HepG2 (cell line): ENCODE measurements at regions not wholly inside any gene's neighbourhood (a gene's known extent, or its start where the extent isn't known, plus 50 kb on each side); places are given as distances from the start of the nearest gene placed in this dataset.
A peak's percentile ranks its signal among the peaks of the same experiment; 100 is the strongest.

ENCODE experiments used
- ATAC-seq: fragments of 200-7000 bp; cut with Tn5 transposase; 3 replicates; pipeline ENCODE4 v1.9.1; 2020; ENCODE audit warnings: mild to moderate bottlenecking, moderate library complexity
- BruUV-seq: library from RNA; stranded (reverse); fragments of 400-500 nt; replicated peaks from 2 replicates; lab custom pipeline; 2021; lab: Mats Ljungman, UMichigan
- CTCF ChIA-PET: fragments of 300-600 bp; formaldehyde crosslinking; extraction: SDS; loops from one replicate; lab custom pipeline; 2021; ENCODE audit warnings: low total read pairs, inconsistent platforms, low intra/inter-chr PET ratio; lab: Yijun Ruan, JAX
- POLR2A ChIA-PET: fragments of 350-600 bp; sonication (Branson Sonifier 250); formaldehyde crosslinking; loops from one replicate; lab custom pipeline; 2020; ENCODE audit warnings: antibody characterized with exemption, inconsistent platforms; lab: Yijun Ruan, JAX
- DNase-seq: peaks from one replicate; pipeline ENCODE4 v3.0.0-alpha.2; 2015; ENCODE audit warnings: low spot score
- FAIRE-seq: peaks from 3 replicates; lab custom pipeline; 2011; peaks lifted over from hg19 to GRCh38; lab: Jason Lieb, UNC
- H2AFZ ChIP-seq: one replicate; pipeline ENCODE4 v1.6.1; 2011; ENCODE audit warnings: low read length, inconsistent platforms
- H3K27ac ChIP-seq: fragments of 300-600 bp; 3 replicates; pipeline ENCODE4 v1.8.0; 2011; ENCODE audit warnings: mixed run types, mild to moderate bottlenecking, mixed read lengths, low read length, inconsistent platforms; ENCODE audit not compliant: insufficient read depth; ENCODE audit errors: extremely low read length
- H3K27me3 ChIP-seq, 2 experiments: fragments of 200-600 bp in 1 of 2; 2 replicates in 1 of 2; 3 replicates in 1 of 2; pipeline versions ENCODE4 v1.6.0 to v1.8.0; 2011; ENCODE audit warnings: low read length in 2 of 2, mild to moderate bottlenecking in 2 of 2, moderate library complexity in 2 of 2, inconsistent platforms in 1 of 2; ENCODE audit not compliant: insufficient read depth in 2 of 2, control insufficient read depth in 1 of 2
- H3K36me3 ChIP-seq, 2 experiments: fragments of 200-600 bp in 1 of 2; replicated peaks in 1 of 2; 2 replicates in 1 of 2; 3 replicates in 1 of 2; pipeline versions ENCODE4 v1.5.1 to v1.8.0; 2011; ENCODE audit warnings: low read length in 2 of 2, inconsistent platforms in 1 of 2; ENCODE audit not compliant: insufficient read depth in 2 of 2, control insufficient read depth in 1 of 2
- H3K4me1 ChIP-seq: 2 replicates; pipeline ENCODE4 v1.5.1; 2012; ENCODE audit warnings: low read length, inconsistent platforms; ENCODE audit not compliant: insufficient read depth
- H3K4me2 ChIP-seq: 2 replicates; pipeline ENCODE4 v1.6.0; 2011; ENCODE audit warnings: low read depth, low read length, inconsistent platforms
- H3K4me3 ChIP-seq, 3 experiments: fragments of 200-600 bp in 1 of 3; sonication (generic), shearing (Covaris generic) in 1 of 3; replicated peaks in 1 of 3; 2 replicates each; pipeline ENCODE4 v1.5.1; 2011 to 2016; ENCODE audit warnings: low read length in 3 of 3, inconsistent platforms in 2 of 3, low read depth in 2 of 3, mild to moderate bottlenecking in 2 of 3, control low read depth in 1 of 3, mixed read lengths in 1 of 3; ENCODE audit not compliant: insufficient read depth in 1 of 3
- H3K79me2 ChIP-seq: one replicate; pipeline ENCODE4 v1.6.1; 2011; ENCODE audit warnings: low read length, inconsistent platforms; ENCODE audit not compliant: insufficient read depth
- H3K9ac ChIP-seq: 2 replicates; pipeline ENCODE4 v1.6.0; 2011; ENCODE audit warnings: mild to moderate bottlenecking, low read depth, low read length, inconsistent platforms; ENCODE audit not compliant: insufficient read depth
- H3K9me3 ChIP-seq: 2 replicates; pipeline ENCODE4 v1.5.1; 2012; ENCODE audit warnings: mild to moderate bottlenecking, low read length
- H4K20me1 ChIP-seq: 2 replicates; pipeline ENCODE4 v1.6.0; 2011; ENCODE audit warnings: inconsistent platforms, mild to moderate bottlenecking, low read length, moderate library complexity; ENCODE audit not compliant: insufficient read depth
- CREB1 ChIP-seq, 2 experiments: fragments of 450-650 bp in 1 of 2; IDR thresholded peaks; 2 replicates each; pipeline ENCODE4 v1.6.1; 2016 to 2017; ENCODE audit warnings: control low read depth in 1 of 2, mild to moderate bottlenecking in 1 of 2, missing compliant biosample characterization in 1 of 2, missing genetic modification characterization in 1 of 2
- CTCF ChIP-seq: sonication (generic); formaldehyde crosslinking; IDR thresholded peaks from 2 replicates; pipeline ENCODE4 v1.5.0; 2020; ENCODE audit warnings: mild to moderate bottlenecking, missing genetic modification reagents, moderate library complexity
- GTF2F1 ChIP-seq: fragments of 150-350 bp; IDR thresholded peaks from 2 replicates; pipeline ENCODE4 v1.6.1; 2014; ENCODE audit warnings: low read length
- HES4 ChIP-seq: sonication (generic); formaldehyde crosslinking; IDR thresholded peaks from 2 replicates; pipeline ENCODE4 v1.9.0; 2021; ENCODE audit warnings: mild to moderate bottlenecking, missing genetic modification reagents, borderline replicate concordance
- HNRNPK ChIP-seq: fragments of 200-400 bp; formaldehyde crosslinking; IDR thresholded peaks from 2 replicates; pipeline ENCODE4 v1.6.1; 2018; ENCODE audit warnings: low read length, low read depth, moderate library complexity, mild to moderate bottlenecking; ENCODE audit not compliant: poor library complexity, severe bottlenecking
- IKZF4 ChIP-seq: sonication (generic); formaldehyde crosslinking; IDR thresholded peaks from 2 replicates; pipeline ENCODE4 v1.5.1; 2020; ENCODE audit warnings: borderline replicate concordance, mild to moderate bottlenecking, low read depth, missing genetic modification reagents; ENCODE audit errors: not compliant biosample characterization
- KLF9 ChIP-seq: IDR thresholded peaks from 2 replicates; pipeline ENCODE4 v1.6.1; 2016; ENCODE audit warnings: low read depth
- POGK ChIP-seq: sonication (generic); formaldehyde crosslinking; conservative IDR thresholded peaks from 2 replicates; pipeline ENCODE4 v1.8.0; 2022; ENCODE audit warnings: mild to moderate bottlenecking, moderate library complexity, missing genetic modification reagents
- RORA ChIP-seq: sonication (generic); formaldehyde crosslinking; IDR thresholded peaks from 2 replicates; pipeline ENCODE4 v1.5.0; 2020; ENCODE audit warnings: mild to moderate bottlenecking, missing genetic modification reagents, moderate library complexity
- STAG1 ChIP-seq: sonication (generic); formaldehyde crosslinking; IDR thresholded peaks from 2 replicates; pipeline ENCODE4 v1.4.0; 2020; ENCODE audit warnings: missing genetic modification reagents
- THAP7 ChIP-seq: sonication (generic); formaldehyde crosslinking; IDR thresholded peaks from 2 replicates; pipeline ENCODE4 v1.8.1; 2023; ENCODE audit warnings: mild to moderate bottlenecking, missing genetic modification reagents
- ZNF253 ChIP-seq: sonication (generic); formaldehyde crosslinking; IDR thresholded peaks from 2 replicates; pipeline ENCODE4 v1.8.0; 2022; ENCODE audit warnings: mild to moderate bottlenecking, missing genetic modification reagents, borderline replicate concordance
- ZNF883 ChIP-seq: sonication (generic); formaldehyde crosslinking; IDR thresholded peaks from 2 replicates; pipeline ENCODE4 v1.5.1; 2020; ENCODE audit warnings: mild to moderate bottlenecking, missing genetic modification reagents; ENCODE audit errors: not compliant biosample characterization
- WGBS: methylation state at CpG from one replicate; pipeline ENCODE4 v1.1.6; 2017; ENCODE audit warnings: low lambda C conversion rate; 5-methylcytosine and 5-hydroxymethylcytosine counted together
- in situ Hi-C: cut with HindIII; loops from 2 replicates; pipeline ENCODE4 v1.10.0; 2017; ENCODE audit warnings: low pct_unique_long_range_greater_than_20kb; ENCODE audit not compliant: extremely low pct_ligation_motif_present
- intact Hi-C: fragments of 100-400 bp; cut with micrococcal nuclease; formaldehyde crosslinking; loops from one replicate; pipeline ENCODE4 v1.10.0; 2022; ENCODE audit not compliant: unreplicated experiment

GRCh38 chr16:8493972-8494371 lies 96.3 kb downstream of the TMEM114 start:
- no peak overlapping the region for H2AFZ ChIP-seq
- CTCF ChIA-PET = no interaction called here
- H3K4me1 ChIP-seq = no peaks in the 10 kb centered on the region
- no peak overlapping the region for H3K9ac ChIP-seq
- H3K27ac ChIP-seq = no peak overlapping the region
- H3K36me3 ChIP-seq = no peaks in the 10 kb centered on the region
- DNase-seq = no peak
- H3K27me3 ChIP-seq = peaks cover 5 to 48% of the 10 kb centered on the region in 2 experiments; a peak in 4 of 5 replicates
- ATAC-seq = no peak
- TF ChIP-seq STAG1 (CRISPR knock-in tag) = peak; percentile 34; the same call in 1 of the 2 replicates
- TF ChIP-seq IKZF4 = no peak
- TF ChIP-seq CTCF (CRISPR knock-in tag) = 0 out of 2 replicates have a peak, but pooled peaks have one; percentile 22
- intact Hi-C loops = no loop called here
- H3K4me3 ChIP-seq = no peak overlapping the region
- no peaks in the 10 kb centered on the region for H3K9me3 ChIP-seq
- no peak for FAIRE-seq
- WGBS = 0% methylated on average over 1 of the region's 1 CpG
- POLR2A ChIA-PET = no interaction called here
- H3K79me2 ChIP-seq = no peaks in the 10 kb centered on the region
- in situ Hi-C loops = no loop called here
- no peaks in the 10 kb centered on the region for H4K20me1 ChIP-seq
- no peak overlapping the region for H3K4me2 ChIP-seq
- no TSS peak for BruUV-seq

GRCh38 chr16:8492690-8493089 lies 97.6 kb downstream of the TMEM114 start:
- H3K36me3 ChIP-seq = no peaks in the 10 kb centered on the region
- TF ChIP-seq POGK (CRISPR knock-in tag) = no peak
- no peak for TF ChIP-seq ZNF253 (CRISPR knock-in tag)
- TF ChIP-seq KLF9 = no peak
- peak; percentile 39 for TF ChIP-seq HNRNPK
- TF ChIP-seq ZNF883 (CRISPR knock-in tag) = no peak
- peak; percentile 61 for TF ChIP-seq CREB1 (IDR thresholded peaks at IDR 0.05)
- no peak for TF ChIP-seq CREB1 (CRISPR knock-in tag; IDR thresholded peaks at IDR 0.05)
- no peak for TF ChIP-seq RORA (CRISPR knock-in tag)
- no peak for TF ChIP-seq HES4 (CRISPR knock-in tag)
- TF ChIP-seq THAP7 = no peak
- no peak for TF ChIP-seq GTF2F1
- TF ChIP-seq, all 625 proteins: peak for 2
- Histone ChIP-seq H2AFZ (no peak overlapping the region), H3K27ac (no peak overlapping the region), H3K9me3 (no peaks in the 10 kb centered on the region), H3K4me1 (no peaks in the 10 kb centered on the region), H3K9ac (no peak overlapping the region), H4K20me1 (no peaks in the 10 kb centered on the region), H3K79me2 (no peaks in the 10 kb centered on the region), H3K4me3 (no peak overlapping the region), H3K27me3 (peaks cover 3 to 42% of the 10 kb centered on the region in 2 experiments; a peak in 4 of 5 replicates), H3K4me2 (no peak overlapping the region)
- in situ Hi-C loops (no loop called here), intact Hi-C loops (no loop called here)
- no TSS peak for BruUV-seq
- CTCF ChIA-PET = no interaction called here
- POLR2A ChIA-PET = no interaction called here
- DNase-seq (no peak), ATAC-seq (no peak), FAIRE-seq (no peak)
